H1 (cell line): ENCODE measurements at regions not wholly inside any gene's neighbourhood (a gene's known extent, or its start where the extent isn't known, plus 50 kb on each side); places are given as distances from the start of the nearest gene placed in this dataset.

Experiments
- CBX5 ChIP-seq: fragments of 300-800, 300-1000 bp; sonication (generic); IDR thresholded peaks from 2 replicates; pipeline ENCODE4 v1.7.1; 2016; ENCODE audit warnings: antibody characterized with exemption, low read length, low read depth
- CEBPB ChIP-seq: IDR thresholded peaks from 2 replicates; pipeline ENCODE4 v1.6.1; 2012; ENCODE audit warnings: low read depth, low read length
- CHD7 ChIP-seq: fragments of 300-600 bp; sonication (generic); IDR thresholded peaks from 2 replicates; pipeline ENCODE4 v1.7.1; 2012; ENCODE audit warnings: low read length, moderate library complexity, mild to moderate bottlenecking, inconsistent platforms; ENCODE audit not compliant: insufficient replicate concordance
- E2F6 ChIP-seq: IDR thresholded peaks from 2 replicates; pipeline ENCODE4 v1.6.1; 2012; ENCODE audit warnings: inconsistent platforms
- HDAC6 ChIP-seq: IDR thresholded peaks from one replicate; pipeline ENCODE4 v1.7.1; 2012; ENCODE audit warnings: low read depth, mild to moderate bottlenecking, inconsistent platforms, low read length, moderate library complexity
- JUN ChIP-seq: IDR thresholded peaks from 2 replicates; pipeline ENCODE4 v1.6.1; 2011; ENCODE audit warnings: low read depth, mild to moderate bottlenecking, improper control_type of control experiment, low read length
- RAD21 ChIP-seq, 2 experiments: IDR thresholded peaks in 1 of 2; conservative IDR thresholded peaks in 1 of 2; 2 replicates each; pipeline ENCODE4 v1.6.1; 2011; ENCODE audit warnings: low read depth in 2 of 2, low read length in 2 of 2, improper control_type of control experiment in 1 of 2, inconsistent platforms in 1 of 2, mild to moderate bottlenecking in 1 of 2, moderate library complexity in 1 of 2
- SIN3A ChIP-seq, 2 experiments: IDR thresholded peaks in 1 of 2; conservative IDR thresholded peaks in 1 of 2; 2 replicates each; pipeline ENCODE4 v1.6.1; 2011 to 2012; ENCODE audit warnings: low read length in 2 of 2, improper control_type of control experiment in 1 of 2, low read depth in 1 of 2, mild to moderate bottlenecking in 1 of 2
- USF2 ChIP-seq: IDR thresholded peaks from 2 replicates; pipeline ENCODE4 v1.6.1; 2011; ENCODE audit warnings: low read length, improper control_type of control experiment
- ZNF274 ChIP-seq: IDR thresholded peaks from 2 replicates; pipeline ENCODE4 v1.7.0; 2012; ENCODE audit warnings: low read length, borderline replicate concordance; ENCODE audit errors: extremely low read depth

- TF ChIP-seq CHD7 = no peak
- TF ChIP-seq SIN3A (conservative IDR thresholded peaks at IDR 0.05 in 1 of 2, IDR thresholded peaks at IDR 0.05 in 1 of 2; ENCODE audit: low read depth in 1 of 2, low read length in 2 of 2) = no peak
- TF ChIP-seq CEBPB = no peak
- no peak for TF ChIP-seq ZNF274
- TF ChIP-seq USF2 = no peak
- no peak for TF ChIP-seq HDAC6
- no peak for TF ChIP-seq CBX5
- TF ChIP-seq E2F6 = no peak
- TF ChIP-seq JUN = no peak
- TF ChIP-seq RAD21 (IDR thresholded peaks at IDR 0.05 in 1 of 2, conservative IDR thresholded peaks at IDR 0.05 in 1 of 2; ENCODE audit: low read depth in 2 of 2, low read length in 2 of 2) = no peak
Measured at GRCh38 chr11:36878737-36879136, 280.7 kb upstream of the RAG2 start (continued).
